IMR-90 (cell line): ENCODE measurements at regions not wholly inside any gene's neighbourhood (a gene's known extent, or its start where the extent isn't known, plus 50 kb on each side); places are given as distances from the start of the nearest gene placed in this dataset.
"Not testable (repeated sequence)": the region's sequence is repeated elsewhere in the genome, so short reads cannot be mapped to it uniquely, and the experiment has no call there.

Experiments
- ATAC-seq: fragments of 200-7000 bp; cut with Tn5 transposase; 2 replicates; pipeline ENCODE4 v1.9.1; 2020; ENCODE audit warnings: low read depth, mild to moderate bottlenecking, moderate library complexity
- BruUV-seq: library from RNA; stranded (reverse); fragments of 400-500 nt; replicated peaks from 2 replicates; lab custom pipeline; 2021; lab: Mats Ljungman, UMichigan
- CTCF ChIA-PET: fragments of 300-600 bp; formaldehyde crosslinking; extraction: SDS; loops from one replicate; lab custom pipeline; 2021; ENCODE audit warnings: antibody characterized with exemption; lab: Yijun Ruan, JAX
- POLR2A ChIA-PET: fragments of 300-600 bp; sonication (Branson Sonifier 250); formaldehyde crosslinking; loops from one replicate; lab custom pipeline; 2022; ENCODE audit warnings: antibody characterized with exemption; ENCODE audit not compliant: unreplicated experiment; lab: Charles Lee
- DNase-seq: peaks from one replicate; pipeline ENCODE4 v3.0.0; 2013
- H2AFZ ChIP-seq: replicated peaks from 2 replicates; pipeline ENCODE3; 2013; ENCODE audit warnings: low read length, mild to moderate bottlenecking; ENCODE audit not compliant: poor library complexity
- H2AK5ac ChIP-seq: 2 replicates; pipeline ENCODE4 v1.6.1; 2013; ENCODE audit warnings: low read depth, low read length, inconsistent platforms
- H2AK9ac ChIP-seq: replicated peaks from 2 replicates; pipeline ENCODE3; 2013; ENCODE audit warnings: mild to moderate bottlenecking, low read depth, low read length, moderate library complexity; ENCODE audit not compliant: poor library complexity
- H2BK120ac ChIP-seq: 2 replicates; pipeline ENCODE4 v1.6.1; 2013; ENCODE audit warnings: low read depth, low read length, inconsistent platforms
- H2BK15ac ChIP-seq: 3 replicates; pipeline ENCODE4 v1.6.1; 2013; ENCODE audit warnings: low read depth, low read length, inconsistent platforms
- H2BK20ac ChIP-seq: 2 replicates; pipeline ENCODE4 v1.6.1; 2013; ENCODE audit warnings: low read depth, mild to moderate bottlenecking, inconsistent platforms, low read length, moderate library complexity
- H2BK5ac ChIP-seq: 2 replicates; pipeline ENCODE4 v1.6.1; 2013; ENCODE audit warnings: mild to moderate bottlenecking, low read depth, low read length, inconsistent platforms; ENCODE audit not compliant: poor library complexity, severe bottlenecking
- H3K14ac ChIP-seq: replicated peaks from 2 replicates; pipeline ENCODE4 v1.6.1; 2013; ENCODE audit warnings: low read depth, low read length, inconsistent platforms
- H3K18ac ChIP-seq: 2 replicates; pipeline ENCODE4 v1.6.1; 2013; ENCODE audit warnings: low read depth, low read length, control low read depth
- H3K23ac ChIP-seq: 2 replicates; pipeline ENCODE4 v1.6.1; 2013; ENCODE audit warnings: low read depth, low read length, inconsistent platforms
- H3K27ac ChIP-seq: 2 replicates; pipeline ENCODE4 v1.5.1; 2013; ENCODE audit warnings: mild to moderate bottlenecking, control low read depth, low read length; ENCODE audit not compliant: insufficient read depth
- H3K27me3 ChIP-seq: 2 replicates; pipeline ENCODE4 v1.6.1; 2013; ENCODE audit warnings: low read length; ENCODE audit not compliant: control insufficient read depth, insufficient read depth
- H3K36me3 ChIP-seq: 2 replicates; pipeline ENCODE4 v1.6.1; 2013; ENCODE audit warnings: low read length, mixed read lengths; ENCODE audit not compliant: control insufficient read depth, insufficient read depth
- H3K4ac ChIP-seq: 2 replicates; pipeline ENCODE4 v1.6.1; 2013; ENCODE audit warnings: low read depth, low read length, inconsistent platforms
- H3K4me1 ChIP-seq: 2 replicates; pipeline ENCODE4 v1.6.1; 2013; ENCODE audit warnings: low read length, mixed read lengths; ENCODE audit not compliant: control insufficient read depth, insufficient read depth
- H3K4me2 ChIP-seq: 2 replicates; pipeline ENCODE4 v1.6.1; 2013; ENCODE audit warnings: low read depth, mild to moderate bottlenecking, control low read depth, low read length, moderate library complexity
- H3K4me3 ChIP-seq: 2 replicates; pipeline ENCODE4 v1.5.1; 2013; ENCODE audit warnings: low read depth, mild to moderate bottlenecking, control low read depth, low read length, moderate library complexity; ENCODE audit not compliant: insufficient read depth
- H3K56ac ChIP-seq: 2 replicates; pipeline ENCODE4 v1.6.1; 2013; ENCODE audit warnings: low read length, inconsistent platforms; ENCODE audit not compliant: insufficient read depth; ENCODE audit errors: extremely low read depth
- H3K79me1 ChIP-seq, 2 experiments: 2 replicates each; pipeline ENCODE4 v1.6.1; 2013; ENCODE audit warnings: low read length in 2 of 2, inconsistent platforms in 1 of 2, low read depth in 1 of 2
- H3K9ac ChIP-seq: 2 replicates; pipeline ENCODE4 v1.6.1; 2013; ENCODE audit warnings: low read depth, low read length, control low read depth
- H3K9me1 ChIP-seq: 2 replicates; pipeline ENCODE4 v1.6.1; 2013; ENCODE audit warnings: low read length, inconsistent platforms; ENCODE audit not compliant: insufficient read depth
- H3K9me3 ChIP-seq: 2 replicates; pipeline ENCODE4 v1.6.1; 2013; ENCODE audit warnings: low read length; ENCODE audit not compliant: control insufficient read depth, insufficient read depth
- H4K20me1 ChIP-seq: 2 replicates; pipeline ENCODE4 v1.6.1; 2013; ENCODE audit warnings: low read length, inconsistent platforms; ENCODE audit not compliant: insufficient read depth
- H4K5ac ChIP-seq: 2 replicates; pipeline ENCODE4 v1.6.1; 2013; ENCODE audit warnings: mild to moderate bottlenecking, low read depth, low read length, control low read depth
- H4K8ac ChIP-seq, 2 experiments: 2 replicates each; pipeline ENCODE4 v1.6.1; 2013; ENCODE audit warnings: low read depth in 2 of 2, low read length in 2 of 2, control low read depth in 1 of 2, inconsistent platforms in 1 of 2
- H4K91ac ChIP-seq: 2 replicates; pipeline ENCODE4 v1.6.1; 2013; ENCODE audit warnings: low read depth, low read length, inconsistent platforms; ENCODE audit not compliant: insufficient read depth
- WGBS, 2 experiments: methylation state at CpG; one replicate each; pipeline versions ENCODE4 v1.1.5 to v1.1.7; 2013; ENCODE audit warnings: missing lambda C conversion rate in 2 of 2; ENCODE audit not compliant: insufficient read length in 1 of 2; ENCODE audit errors: extremely low coverage in 2 of 2; 5-methylcytosine and 5-hydroxymethylcytosine counted together
- dilution Hi-C: fragments of 300-500 bp; cut with HindIII; formaldehyde crosslinking; loops from one replicate; pipeline ENCODE4 v1.14.3; 2018; ENCODE audit warnings: low sequenced_read_pairs; ENCODE audit not compliant: unreplicated experiment
- in situ Hi-C: fragments of 300-500 bp; cut with MboI; formaldehyde crosslinking; loops from 3 replicates; pipeline ENCODE4 v1.14.3; 2019; ENCODE audit warnings: low sequenced_read_pairs, inconsistent platforms, mixed read lengths
- intact Hi-C: fragments of 100-400 bp; cut with micrococcal nuclease; formaldehyde crosslinking; loops from 2 replicates; pipeline ENCODE4 v1.10.0; 2022

DNA sequence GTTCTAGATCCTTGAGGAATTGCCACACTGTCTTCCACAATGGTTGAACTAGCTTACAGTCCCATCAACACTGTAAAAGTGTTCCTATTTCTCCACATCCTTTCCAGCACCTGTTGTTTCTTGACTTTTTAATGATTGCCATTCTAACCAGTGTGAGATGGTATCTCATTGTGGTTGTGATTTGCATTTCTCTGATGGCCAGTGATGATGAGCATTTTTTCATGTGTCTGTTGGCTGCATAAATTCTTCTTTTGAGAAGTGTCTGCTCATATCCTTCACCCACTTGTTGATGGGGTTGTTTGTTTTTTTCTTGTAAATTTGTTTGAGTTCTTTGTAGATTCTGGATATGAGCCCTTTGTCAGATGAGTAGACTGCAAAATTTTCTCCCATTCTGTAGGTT is 129.0 kb upstream of the HMGN3 start:
- H3K9ac ChIP-seq, H3K27ac ChIP-seq, H4K5ac ChIP-seq, intact Hi-C loops, H3K4me2 ChIP-seq, H3K14ac ChIP-seq, H3K4ac ChIP-seq, H2BK15ac ChIP-seq, H4K8ac ChIP-seq, H3K23ac ChIP-seq, CTCF ChIA-PET, in situ Hi-C loops, H3K56ac ChIP-seq, H2BK5ac ChIP-seq, H2AK5ac ChIP-seq, ATAC-seq, dilution Hi-C loops, POLR2A ChIA-PET, H3K4me3 ChIP-seq, H4K20me1 ChIP-seq, H3K79me1 ChIP-seq, H4K91ac ChIP-seq, H2BK20ac ChIP-seq, H2AFZ ChIP-seq, H3K27me3 ChIP-seq, H2AK9ac ChIP-seq, H3K9me3 ChIP-seq, H2BK120ac ChIP-seq, H3K4me1 ChIP-seq, H3K18ac ChIP-seq, H3K36me3 ChIP-seq, H3K9me1 ChIP-seq, BruUV-seq, DNase-seq: not testable (repeated sequence)

DNA sequence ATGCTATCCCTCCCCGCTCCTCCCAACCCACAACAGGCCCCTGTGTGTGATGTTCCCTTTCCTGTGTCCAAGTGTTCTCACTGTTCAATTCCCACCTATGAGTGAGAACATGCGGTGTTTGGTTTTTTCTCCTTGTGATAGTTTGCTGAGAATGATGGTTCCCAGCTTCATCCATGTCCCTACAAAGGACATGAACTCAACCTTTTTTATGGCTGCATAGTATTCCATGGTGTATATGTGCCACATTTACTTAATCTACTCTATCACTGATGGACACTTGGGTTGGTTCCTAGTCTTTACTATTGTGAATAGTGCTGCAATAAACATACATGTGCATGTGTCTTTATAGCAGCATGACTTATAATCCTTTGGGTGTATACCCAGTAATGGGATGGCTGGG is 126.6 kb upstream of the HMGN3 start:
- ATAC-seq, in situ Hi-C loops, H3K4ac ChIP-seq, POLR2A ChIA-PET, H3K4me1 ChIP-seq, H3K4me3 ChIP-seq, H4K5ac ChIP-seq, H2AK9ac ChIP-seq, H3K14ac ChIP-seq, H4K20me1 ChIP-seq, H2AK5ac ChIP-seq, H4K91ac ChIP-seq, DNase-seq, H3K27ac ChIP-seq, H3K56ac ChIP-seq, H3K36me3 ChIP-seq, H2BK20ac ChIP-seq, H2BK15ac ChIP-seq, H3K18ac ChIP-seq, H2BK120ac ChIP-seq, H4K8ac ChIP-seq, H3K4me2 ChIP-seq, BruUV-seq, H2BK5ac ChIP-seq, H3K9me3 ChIP-seq, CTCF ChIA-PET, H3K79me1 ChIP-seq, H3K9ac ChIP-seq, H3K23ac ChIP-seq, H2AFZ ChIP-seq, H3K27me3 ChIP-seq, dilution Hi-C loops, H3K9me1 ChIP-seq, intact Hi-C loops: not testable (repeated sequence)
- WGBS, 2 experiments, result no CpG with 5 or more reads among the region's 2 CpGs
